A549 (cell line): ENCODE measurements at regions not wholly inside any gene's neighbourhood (a gene's known extent, or its start where the extent isn't known, plus 50 kb on each side); places are given as distances from the start of the nearest gene placed in this dataset.

Source experiments
- ATAC-seq, 2 experiments: fragments of 200-7000 bp in 1 of 2; fragments of >200 bp in 1 of 2; cut with Nextera tagmentation in 1 of 2; cut with Tn5 transposase in 1 of 2; 3 replicates each; pipeline versions ENCODE4 v1.8.0 to v1.9.1; 2018 to 2020; ENCODE audit warnings: mild to moderate bottlenecking in 1 of 2, moderate library complexity in 1 of 2
- CTCF ChIA-PET: fragments of 300-600 bp; sonication (Branson Sonifier 250); formaldehyde crosslinking; extraction: SDS; loops from one replicate; lab custom pipeline; 2021; ENCODE audit warnings: antibody characterized with exemption, inconsistent platforms; lab: Yijun Ruan, JAX
- POLR2A ChIA-PET: fragments of 350-600 bp; formaldehyde crosslinking; extraction: SDS; loops from one replicate; lab custom pipeline; 2021; ENCODE audit warnings: antibody characterized with exemption, inconsistent platforms; lab: Yijun Ruan, JAX
- DNase-seq, 2 experiments: peaks; one replicate each; pipeline versions ENCODE4 v3.0.0 to v3.0.0-alpha.2; 2011 to 2016; ENCODE audit warnings: low read depth in 1 of 2, low spot score in 1 of 2
- FAIRE-seq: peaks from 2 replicates; lab custom pipeline; 2011; peaks lifted over from hg19 to GRCh38; lab: Jason Lieb, UNC
- H3K27ac ChIP-seq, 2 experiments: fragments of >200 bp; sonication (Bioruptor Twin); formaldehyde crosslinking; 3 replicates each; pipeline ENCODE4 v1.5.1; 2016 to 2017
- H3K4me1 ChIP-seq: fragments of >200 bp; sonication (Bioruptor Twin); formaldehyde crosslinking; 3 replicates; pipeline ENCODE4 v1.6.1; 2016
- H3K4me2 ChIP-seq: fragments of >200 bp; sonication (Bioruptor Twin); formaldehyde crosslinking; 3 replicates; pipeline ENCODE4 v1.6.1; 2016
- H3K4me3 ChIP-seq: fragments of >200 bp; sonication (Bioruptor Twin); formaldehyde crosslinking; 3 replicates; pipeline ENCODE4 v1.5.1; 2016
- H3K9me3 ChIP-seq: fragments of >200 bp; sonication (Bioruptor Twin); formaldehyde crosslinking; 3 replicates; pipeline ENCODE4 v1.6.1; 2016
- CBX8 ChIP-seq: fragments of 200-600 bp; sonication (generic); IDR thresholded peaks from 2 replicates; pipeline ENCODE4 v1.6.1; 2016
- CEBPB ChIP-seq, 2 experiments: fragments of >200 bp in 1 of 2; sonication (Bioruptor Twin) in 1 of 2; formaldehyde crosslinking in 1 of 2; IDR thresholded peaks; 2 replicates each; pipeline ENCODE4 v1.6.1; 2012 to 2016
- CHD2 ChIP-seq: fragments of 150-350 bp; IDR thresholded peaks from 2 replicates; pipeline ENCODE4 v1.6.1; 2014; ENCODE audit warnings: low read length; ENCODE audit not compliant: partially characterized antibody
- CHD4 ChIP-seq: fragments of 200-600 bp; sonication (generic); IDR thresholded peaks from 2 replicates; pipeline ENCODE4 v1.6.1; 2016; ENCODE audit warnings: antibody characterized with exemption, mild to moderate bottlenecking, borderline replicate concordance
- EHF ChIP-seq: fragments of 250-450 bp; sonication (Bioruptor Pico); IDR thresholded peaks from 2 replicates; pipeline ENCODE4 v1.5.0; 2020; ENCODE audit warnings: mild to moderate bottlenecking
- EHMT2 ChIP-seq: fragments of 200-600 bp; sonication (generic); IDR thresholded peaks from 2 replicates; pipeline ENCODE4 v1.6.1; 2016; ENCODE audit warnings: antibody characterized with exemption, low read depth, mild to moderate bottlenecking, moderate library complexity
- EP300 ChIP-seq, 2 experiments: fragments of >200 bp; sonication (Bioruptor Twin); formaldehyde crosslinking; IDR thresholded peaks; 2 replicates in 1 of 2; 3 replicates in 1 of 2; pipeline ENCODE4 v1.6.1; 2016 to 2017
- GATA3 ChIP-seq: IDR thresholded peaks from 2 replicates; pipeline ENCODE4 v1.6.1; 2012; ENCODE audit warnings: borderline replicate concordance
- HOXA7 ChIP-seq: fragments of 250-450 bp; sonication (Bioruptor Pico); IDR thresholded peaks from 2 replicates; pipeline ENCODE4 v1.5.0; 2020; ENCODE audit warnings: mild to moderate bottlenecking, moderate library complexity
- HOXB13 ChIP-seq: fragments of 250-450 bp; sonication (Bioruptor Pico); IDR thresholded peaks from 2 replicates; pipeline ENCODE4 v1.5.0; 2020; ENCODE audit warnings: low read depth, mild to moderate bottlenecking, moderate library complexity
- HOXB5 ChIP-seq: fragments of 250-450 bp; sonication (Bioruptor Pico); IDR thresholded peaks from 2 replicates; pipeline ENCODE4 v1.5.0; 2020; ENCODE audit warnings: mild to moderate bottlenecking, moderate library complexity
- JUN ChIP-seq, 2 experiments: fragments of >200 bp; sonication (Bioruptor Twin); formaldehyde crosslinking; IDR thresholded peaks; 2 replicates in 1 of 2; 3 replicates in 1 of 2; pipeline ENCODE4 v1.6.1; 2016 to 2017
- MAZ ChIP-seq: fragments of 150-350 bp; IDR thresholded peaks from 2 replicates; pipeline ENCODE4 v1.6.1; 2014; ENCODE audit warnings: antibody characterized with exemption, low read depth, low read length, borderline replicate concordance
- NPAS2 ChIP-seq: fragments of 250-450 bp; sonication (Bioruptor Pico); IDR thresholded peaks from 2 replicates; pipeline ENCODE4 v1.8.0; 2022; ENCODE audit warnings: mild to moderate bottlenecking, moderate library complexity, borderline replicate concordance
- RCOR1 ChIP-seq: fragments of 150-350 bp; IDR thresholded peaks from 2 replicates; pipeline ENCODE4 v1.6.1; 2014; ENCODE audit warnings: antibody characterized with exemption, low read length, low read depth
- SMC3 ChIP-seq: fragments of >200 bp; sonication (Bioruptor Twin); formaldehyde crosslinking; IDR thresholded peaks from 3 replicates; pipeline ENCODE4 v1.6.1; 2018; ENCODE audit warnings: inconsistent platforms
- TP53 ChIP-seq: fragments of 250-450 bp; sonication (Bioruptor Pico); IDR thresholded peaks from 2 replicates; pipeline ENCODE4 v1.5.0; 2021; ENCODE audit warnings: mild to moderate bottlenecking, moderate library complexity
- ZFP36 ChIP-seq: fragments of 450-650 bp; IDR thresholded peaks from 2 replicates; pipeline ENCODE4 v1.6.1; 2014; ENCODE audit warnings: borderline replicate concordance; ENCODE audit not compliant: partially characterized antibody
- ZNF302 ChIP-seq: fragments of 250-450 bp; sonication (Bioruptor Pico); IDR thresholded peaks from 2 replicates; pipeline ENCODE4 v1.9.0; 2021; ENCODE audit warnings: inconsistent platforms, mild to moderate bottlenecking, moderate library complexity
- whole genome bisulfite sequencing: methylation state at CpG from one replicate; pipeline ENCODE4 v1.1.6; 2017; ENCODE audit errors: missing lambda C conversion rate; 5-methylcytosine and 5-hydroxymethylcytosine counted together
- TF ChIP-seq, protein P1 (sequence below): fragments of >200 bp; sonication (Bioruptor Twin); formaldehyde crosslinking; IDR thresholded peaks from 3 replicates; pipeline ENCODE4 v1.6.1; 2016
- TF ChIP-seq, protein P2 (sequence below): fragments of 250-450 bp; sonication (Bioruptor Pico); IDR thresholded peaks from 2 replicates; pipeline ENCODE4 v1.5.0; 2021; ENCODE audit warnings: mild to moderate bottlenecking, moderate library complexity, borderline replicate concordance
- TF ChIP-seq, protein P3 (sequence below): fragments of >200 bp; sonication (Bioruptor Twin); formaldehyde crosslinking; IDR thresholded peaks from 3 replicates; pipeline ENCODE4 v1.5.1; 2016
- TF ChIP-seq, protein P4 (sequence below): fragments of 200-600 bp; sonication (generic); IDR thresholded peaks from 2 replicates; pipeline ENCODE4 v1.6.1; 2016; ENCODE audit warnings: antibody characterized with exemption, mild to moderate bottlenecking, moderate library complexity
- TF ChIP-seq, protein P5 (sequence below): IDR thresholded peaks from 2 replicates; pipeline ENCODE4 v1.6.1; 2012; ENCODE audit warnings: low read depth, borderline replicate concordance
- TF ChIP-seq, protein P6 (sequence below): fragments of 150-350 bp; IDR thresholded peaks from 2 replicates; pipeline ENCODE4 v1.6.1; 2014; ENCODE audit warnings: low read depth, mild to moderate bottlenecking, low read length

DNA sequence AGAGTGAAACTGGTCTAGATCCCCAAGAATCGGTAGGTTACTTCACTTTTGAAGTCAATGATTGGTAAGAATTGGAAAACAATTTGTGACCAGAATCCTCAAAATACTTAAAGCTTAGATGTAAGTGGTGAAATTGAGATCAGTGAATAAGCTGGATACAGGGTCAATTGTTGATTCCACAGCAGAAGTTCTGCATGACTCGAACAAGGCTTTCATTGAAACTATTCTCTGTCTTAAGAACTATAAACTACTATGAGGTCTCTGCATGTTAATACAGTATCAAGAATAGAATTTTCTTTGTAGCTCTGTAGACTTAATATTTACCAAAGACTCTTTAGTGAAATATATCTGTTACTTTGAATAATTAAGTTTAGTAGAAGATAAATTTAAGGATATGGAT is 324.2 kb upstream of the FIGN start:
- Histone ChIP-seq H3K4me1 (no peaks in the 10 kb centered on the region), H3K4me3 (no peak overlapping the region), H3K9me3 (no peaks in the 10 kb centered on the region), H3K4me2 (no peak overlapping the region), H3K27ac (no peak overlapping the region)
- DNase-seq (no peak), ATAC-seq (no peak), FAIRE-seq (no peak)
- ChIA-PET CTCF (interaction anchor here (0.5 to 1.0 kb wide), 2 partner anchors 419 to 712 kb away, joined by 3 read pairs; no protein-coding TSS in a partner anchor), POLR2A (no interaction called here)
- WGBS = 84% methylated on average over 2 of the region's 2 CpGs
- TF ChIP-seq JUN (IDR thresholded peaks at IDR 0.05) (no peak), CBX8 (no peak), HOXB13 (no peak), HOXA7 (CRISPR knock-in tag) (no peak), CEBPB (IDR thresholded peaks at IDR 0.05) (no peak), ZFP36 (no peak), CHD2 (no peak), TP53 (CRISPR knock-in tag) (no peak), NPAS2 (CRISPR knock-in tag) (no peak), EHMT2 (no peak), EP300 (IDR thresholded peaks at IDR 0.05) (no peak), ZNF302 (no peak)
- TF ChIP-seq, protein P1, sequence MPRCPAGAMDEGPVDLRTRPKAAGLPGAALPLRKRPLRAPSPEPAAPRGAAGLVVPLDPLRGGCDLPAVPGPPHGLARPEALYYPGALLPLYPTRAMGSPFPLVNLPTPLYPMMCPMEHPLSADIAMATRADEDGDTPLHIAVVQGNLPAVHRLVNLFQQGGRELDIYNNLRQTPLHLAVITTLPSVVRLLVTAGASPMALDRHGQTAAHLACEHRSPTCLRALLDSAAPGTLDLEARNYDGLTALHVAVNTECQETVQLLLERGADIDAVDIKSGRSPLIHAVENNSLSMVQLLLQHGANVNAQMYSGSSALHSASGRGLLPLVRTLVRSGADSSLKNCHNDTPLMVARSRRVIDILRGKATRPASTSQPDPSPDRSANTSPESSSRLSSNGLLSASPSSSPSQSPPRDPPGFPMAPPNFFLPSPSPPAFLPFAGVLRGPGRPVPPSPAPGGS = no peak
- TF ChIP-seq, protein P2, sequence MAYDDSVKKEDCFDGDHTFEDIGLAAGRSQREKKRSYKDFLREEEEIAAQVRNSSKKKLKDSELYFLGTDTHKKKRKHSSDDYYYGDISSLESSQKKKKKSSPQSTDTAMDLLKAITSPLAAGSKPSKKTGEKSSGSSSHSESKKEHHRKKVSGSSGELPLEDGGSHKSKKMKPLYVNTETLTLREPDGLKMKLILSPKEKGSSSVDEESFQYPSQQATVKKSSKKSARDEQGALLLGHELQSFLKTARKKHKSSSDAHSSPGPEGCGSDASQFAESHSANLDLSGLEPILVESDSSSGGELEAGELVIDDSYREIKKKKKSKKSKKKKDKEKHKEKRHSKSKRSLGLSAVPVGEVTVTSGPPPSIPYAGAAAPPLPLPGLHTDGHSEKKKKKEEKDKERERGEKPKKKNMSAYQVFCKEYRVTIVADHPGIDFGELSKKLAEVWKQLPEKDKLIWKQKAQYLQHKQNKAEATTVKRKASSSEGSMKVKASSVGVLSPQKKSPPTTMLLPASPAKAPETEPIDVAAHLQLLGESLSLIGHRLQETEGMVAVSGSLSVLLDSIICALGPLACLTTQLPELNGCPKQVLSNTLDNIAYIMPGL (CRISPR knock-in tag) = no peak
- TF ChIP-seq, protein P3, sequence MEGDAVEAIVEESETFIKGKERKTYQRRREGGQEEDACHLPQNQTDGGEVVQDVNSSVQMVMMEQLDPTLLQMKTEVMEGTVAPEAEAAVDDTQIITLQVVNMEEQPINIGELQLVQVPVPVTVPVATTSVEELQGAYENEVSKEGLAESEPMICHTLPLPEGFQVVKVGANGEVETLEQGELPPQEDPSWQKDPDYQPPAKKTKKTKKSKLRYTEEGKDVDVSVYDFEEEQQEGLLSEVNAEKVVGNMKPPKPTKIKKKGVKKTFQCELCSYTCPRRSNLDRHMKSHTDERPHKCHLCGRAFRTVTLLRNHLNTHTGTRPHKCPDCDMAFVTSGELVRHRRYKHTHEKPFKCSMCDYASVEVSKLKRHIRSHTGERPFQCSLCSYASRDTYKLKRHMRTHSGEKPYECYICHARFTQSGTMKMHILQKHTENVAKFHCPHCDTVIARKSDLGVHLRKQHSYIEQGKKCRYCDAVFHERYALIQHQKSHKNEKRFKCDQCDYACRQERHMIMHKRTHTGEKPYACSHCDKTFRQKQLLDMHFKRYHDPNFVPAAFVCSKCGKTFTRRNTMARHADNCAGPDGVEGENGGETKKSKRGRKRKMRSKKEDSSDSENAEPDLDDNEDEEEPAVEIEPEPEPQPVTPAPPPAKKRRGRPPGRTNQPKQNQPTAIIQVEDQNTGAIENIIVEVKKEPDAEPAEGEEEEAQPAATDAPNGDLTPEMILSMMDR = no peak

DNA sequence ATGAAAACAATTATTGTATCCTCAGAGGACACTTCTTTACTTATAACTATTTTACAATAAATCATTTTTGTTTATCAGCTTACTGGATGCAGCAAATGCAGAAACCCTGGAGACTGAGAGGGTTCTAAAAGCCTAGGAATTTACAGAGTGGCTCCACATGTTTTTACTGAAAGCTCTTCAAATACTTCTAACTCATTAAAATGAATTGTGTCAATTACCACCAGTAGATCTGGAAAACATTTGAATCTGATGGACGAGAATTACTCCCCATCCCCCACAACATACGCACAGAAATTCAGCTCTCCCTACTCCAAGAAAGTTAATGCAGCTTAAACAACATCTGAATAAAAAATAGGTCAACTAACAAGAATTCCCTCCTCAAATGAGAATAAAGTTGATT is 319.8 kb upstream of the FIGN start:
- no peak for FAIRE-seq
- no peak overlapping the region for H3K27ac ChIP-seq
- ChIA-PET CTCF (no interaction called here), POLR2A (no interaction called here)
- H3K9me3 ChIP-seq = no peaks in the 10 kb centered on the region
- WGBS = 69% methylated on average over 2 of the region's 2 CpGs
- no peak for ATAC-seq
- no peaks in the 10 kb centered on the region for H3K4me1 ChIP-seq
- DNase-seq = no peak
- no peak overlapping the region for H3K4me3 ChIP-seq
- no peak overlapping the region for H3K4me2 ChIP-seq
- TF ChIP-seq, protein P4, sequence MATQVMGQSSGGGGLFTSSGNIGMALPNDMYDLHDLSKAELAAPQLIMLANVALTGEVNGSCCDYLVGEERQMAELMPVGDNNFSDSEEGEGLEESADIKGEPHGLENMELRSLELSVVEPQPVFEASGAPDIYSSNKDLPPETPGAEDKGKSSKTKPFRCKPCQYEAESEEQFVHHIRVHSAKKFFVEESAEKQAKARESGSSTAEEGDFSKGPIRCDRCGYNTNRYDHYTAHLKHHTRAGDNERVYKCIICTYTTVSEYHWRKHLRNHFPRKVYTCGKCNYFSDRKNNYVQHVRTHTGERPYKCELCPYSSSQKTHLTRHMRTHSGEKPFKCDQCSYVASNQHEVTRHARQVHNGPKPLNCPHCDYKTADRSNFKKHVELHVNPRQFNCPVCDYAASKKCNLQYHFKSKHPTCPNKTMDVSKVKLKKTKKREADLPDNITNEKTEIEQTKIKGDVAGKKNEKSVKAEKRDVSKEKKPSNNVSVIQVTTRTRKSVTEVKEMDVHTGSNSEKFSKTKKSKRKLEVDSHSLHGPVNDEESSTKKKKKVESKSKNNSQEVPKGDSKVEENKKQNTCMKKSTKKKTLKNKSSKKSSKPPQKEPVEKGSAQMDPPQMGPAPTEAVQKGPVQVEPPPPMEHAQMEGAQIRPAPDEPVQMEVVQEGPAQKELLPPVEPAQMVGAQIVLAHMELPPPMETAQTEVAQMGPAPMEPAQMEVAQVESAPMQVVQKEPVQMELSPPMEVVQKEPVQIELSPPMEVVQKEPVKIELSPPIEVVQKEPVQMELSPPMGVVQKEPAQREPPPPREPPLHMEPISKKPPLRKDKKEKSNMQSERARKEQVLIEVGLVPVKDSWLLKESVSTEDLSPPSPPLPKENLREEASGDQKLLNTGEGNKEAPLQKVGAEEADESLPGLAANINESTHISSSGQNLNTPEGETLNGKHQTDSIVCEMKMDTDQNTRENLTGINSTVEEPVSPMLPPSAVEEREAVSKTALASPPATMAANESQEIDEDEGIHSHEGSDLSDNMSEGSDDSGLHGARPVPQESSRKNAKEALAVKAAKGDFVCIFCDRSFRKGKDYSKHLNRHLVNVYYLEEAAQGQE = no peak
- TF ChIP-seq, protein P2 (CRISPR knock-in tag) = no peak
- TF ChIP-seq CHD4 (no peak), RCOR1 (no peak), EP300 (IDR thresholded peaks at IDR 0.05) (no peak), MAZ (no peak), ZFP36 (no peak), SMC3 (no peak), TP53 (CRISPR knock-in tag) (no peak), HOXA7 (CRISPR knock-in tag) (no peak), EHF (CRISPR knock-in tag) (no peak), GATA3 (no peak), HOXB5 (CRISPR knock-in tag) (no peak)
- TF ChIP-seq, protein P5, sequence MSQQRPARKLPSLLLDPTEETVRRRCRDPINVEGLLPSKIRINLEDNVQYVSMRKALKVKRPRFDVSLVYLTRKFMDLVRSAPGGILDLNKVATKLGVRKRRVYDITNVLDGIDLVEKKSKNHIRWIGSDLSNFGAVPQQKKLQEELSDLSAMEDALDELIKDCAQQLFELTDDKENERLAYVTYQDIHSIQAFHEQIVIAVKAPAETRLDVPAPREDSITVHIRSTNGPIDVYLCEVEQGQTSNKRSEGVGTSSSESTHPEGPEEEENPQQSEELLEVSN = no peak
- TF ChIP-seq, protein P6, sequence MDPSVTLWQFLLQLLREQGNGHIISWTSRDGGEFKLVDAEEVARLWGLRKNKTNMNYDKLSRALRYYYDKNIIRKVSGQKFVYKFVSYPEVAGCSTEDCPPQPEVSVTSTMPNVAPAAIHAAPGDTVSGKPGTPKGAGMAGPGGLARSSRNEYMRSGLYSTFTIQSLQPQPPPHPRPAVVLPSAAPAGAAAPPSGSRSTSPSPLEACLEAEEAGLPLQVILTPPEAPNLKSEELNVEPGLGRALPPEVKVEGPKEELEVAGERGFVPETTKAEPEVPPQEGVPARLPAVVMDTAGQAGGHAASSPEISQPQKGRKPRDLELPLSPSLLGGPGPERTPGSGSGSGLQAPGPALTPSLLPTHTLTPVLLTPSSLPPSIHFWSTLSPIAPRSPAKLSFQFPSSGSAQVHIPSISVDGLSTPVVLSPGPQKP = no peak
